Stimulated activated CD4-positive, alpha-beta T cell treated with anti-CD3 and anti-CD28 coated beads, Interleukin-4, amount 100 ng/mL, for 4 hours (primary cell): ENCODE measurements at regions not wholly inside any gene's neighbourhood (a gene's known extent, or its start where the extent isn't known, plus 50 kb on each side); places are given as distances from the start of the nearest gene placed in this dataset.

Experiments used
- DNase-seq, 2 experiments: peaks; one replicate each; pipeline ENCODE4 v3.0.0-alpha.2; 2020

DNA sequence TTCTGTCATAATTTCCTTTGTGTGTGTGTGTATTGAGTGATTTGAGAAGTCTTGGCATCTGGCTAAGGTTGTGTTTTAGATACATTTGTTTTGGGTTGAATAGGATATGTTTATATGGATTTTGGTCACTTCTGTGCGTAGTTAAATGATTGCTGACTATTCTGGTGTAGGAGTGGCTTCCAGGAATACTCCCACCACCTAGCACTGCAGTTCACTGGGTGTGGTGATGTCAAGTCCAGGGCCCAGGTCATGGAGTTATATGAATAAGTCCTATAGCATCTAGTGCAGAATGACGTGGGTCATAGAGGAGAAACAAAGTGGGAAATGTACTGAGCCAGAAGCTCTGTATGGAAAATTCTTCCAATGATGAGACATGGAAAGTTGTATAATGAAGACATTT lies 465.4 kb upstream of the CCL2 start:
- no peak for DNase-seq

GRCh38 chr17:33797181-33797580 lies 457.9 kb upstream of the CCL2 start:
- no peak for DNase-seq

GRCh38 chr17:33798308-33798707 lies 456.8 kb upstream of the CCL2 start:
- no peak for DNase-seq

DNA sequence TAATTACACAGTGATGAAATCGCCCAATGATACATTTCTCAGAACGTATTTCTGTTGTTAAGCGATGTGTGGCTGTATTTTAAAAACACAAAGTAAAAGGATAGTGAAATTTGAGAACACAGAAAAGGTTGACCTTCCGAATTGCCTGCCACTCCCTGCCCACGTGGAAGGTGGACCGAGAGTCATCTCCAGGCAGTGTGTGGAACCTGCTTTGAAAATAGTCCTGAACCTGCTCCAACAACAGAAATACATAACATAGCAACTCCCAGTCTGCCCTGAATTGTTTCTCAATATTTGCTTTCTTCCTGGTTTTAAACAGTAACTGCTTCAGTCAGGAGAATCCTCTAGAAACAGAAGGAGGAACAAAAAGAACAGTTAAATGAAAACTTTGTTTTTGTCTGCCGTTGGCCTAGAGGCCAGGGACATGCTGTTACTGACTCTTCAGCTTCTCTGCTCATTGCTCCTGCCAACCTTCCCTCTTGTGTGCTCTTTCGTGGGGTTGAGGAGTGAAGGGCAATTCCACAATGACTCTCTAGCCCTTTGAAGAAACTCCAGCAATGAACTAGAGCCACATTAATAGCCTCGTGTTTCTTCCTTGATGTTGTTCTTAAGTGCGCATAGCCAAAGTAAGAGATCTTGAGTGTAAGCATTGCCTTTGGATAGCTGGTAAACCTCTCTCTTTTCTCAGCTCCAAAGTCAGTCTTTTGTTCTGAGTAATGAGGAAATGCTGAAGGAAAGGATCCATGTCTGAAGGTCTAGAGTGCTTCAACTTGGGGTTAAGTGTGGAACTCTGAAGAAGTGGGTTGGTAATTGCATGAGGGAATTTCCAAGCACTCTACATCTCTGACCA lies 452.5 kb upstream of the CCL2 start:
- no peak for DNase-seq

GRCh38 chr17:33803199-33803685 lies 451.8 kb upstream of the CCL2 start:
- no peak for DNase-seq

- no peak for DNase-seq
Observed at GRCh38 chr17:33803686-33804085, 451.4 kb upstream of the CCL2 start.

GRCh38 chr17:33804401-33804800 lies 450.7 kb upstream of the CCL2 start:
- DNase-seq, result no peak

- no peak for DNase-seq
Observed at GRCh38 chr17:33806631-33807030, 448.5 kb upstream of the CCL2 start.

GRCh38 chr17:33809748-33810147 lies 445.3 kb upstream of the CCL2 start:
- no peak for DNase-seq

DNA sequence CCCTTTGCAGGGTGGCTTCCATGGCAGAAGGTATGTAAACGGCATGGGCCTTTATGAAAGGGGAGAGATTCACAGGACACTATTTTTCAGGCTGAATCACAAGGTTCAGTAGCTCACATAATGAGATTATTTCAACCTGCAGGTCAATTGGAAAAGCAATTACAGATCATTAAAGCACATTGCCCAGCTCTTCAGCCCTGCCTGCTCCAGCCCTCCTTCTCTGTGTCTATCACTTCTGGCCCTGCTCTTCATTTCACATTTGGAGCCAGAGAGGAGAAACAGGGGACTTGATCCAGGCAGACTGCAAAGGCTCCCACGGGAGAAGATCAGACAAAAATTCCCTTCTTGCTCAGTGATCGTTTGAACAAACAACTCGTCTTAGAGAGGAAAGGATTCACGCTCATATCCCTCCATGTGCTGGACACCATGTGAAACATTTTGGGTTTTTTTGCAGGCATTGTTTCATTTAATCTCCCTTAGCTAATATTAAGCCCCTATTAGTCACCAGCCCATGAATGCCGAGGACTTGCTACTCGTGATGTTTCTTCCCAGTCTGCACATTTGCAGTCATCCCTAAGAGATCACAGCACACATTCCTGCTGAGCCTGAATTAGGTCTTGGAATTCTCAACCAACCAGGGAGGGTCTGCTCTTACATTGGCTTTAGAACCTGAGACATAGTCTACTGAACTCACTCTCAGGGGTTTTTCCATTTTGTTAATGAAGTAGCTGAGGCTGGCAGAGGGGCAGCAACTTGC lies 443.9 kb upstream of the CCL2 start:
- no peak for DNase-seq

GRCh38 chr17:33811984-33812577 lies 443.0 kb upstream of the CCL2 start:
- DNase-seq, result no peak

DNA sequence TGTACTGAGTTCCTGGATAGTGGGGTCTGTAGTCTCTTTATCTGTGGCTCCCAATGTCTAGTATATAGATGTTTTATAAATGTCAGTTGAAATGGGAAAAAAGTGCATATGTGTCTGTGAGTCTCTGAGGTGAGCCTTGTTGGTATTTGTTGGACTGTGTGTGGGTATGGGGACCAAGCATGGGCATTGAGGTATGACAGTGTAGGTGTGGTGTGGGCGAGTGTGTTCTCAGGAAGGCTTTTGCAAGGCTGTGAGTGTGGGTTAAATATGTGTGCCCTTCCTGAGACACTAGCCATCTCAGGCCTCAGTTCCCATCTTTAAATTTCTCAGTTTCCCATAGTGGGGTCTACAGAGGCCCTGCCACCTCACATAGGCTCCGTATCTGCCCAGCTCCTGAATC lies 440.2 kb upstream of the CCL2 start:
- DNase-seq, result no peak

GRCh38 chr17:33816036-33816435 lies 439.0 kb upstream of the CCL2 start:
- DNase-seq, result no peak

- DNase-seq, result no peak
Observed at GRCh38 chr17:33816842-33817617, 438.1 kb upstream of the CCL2 start.

DNA sequence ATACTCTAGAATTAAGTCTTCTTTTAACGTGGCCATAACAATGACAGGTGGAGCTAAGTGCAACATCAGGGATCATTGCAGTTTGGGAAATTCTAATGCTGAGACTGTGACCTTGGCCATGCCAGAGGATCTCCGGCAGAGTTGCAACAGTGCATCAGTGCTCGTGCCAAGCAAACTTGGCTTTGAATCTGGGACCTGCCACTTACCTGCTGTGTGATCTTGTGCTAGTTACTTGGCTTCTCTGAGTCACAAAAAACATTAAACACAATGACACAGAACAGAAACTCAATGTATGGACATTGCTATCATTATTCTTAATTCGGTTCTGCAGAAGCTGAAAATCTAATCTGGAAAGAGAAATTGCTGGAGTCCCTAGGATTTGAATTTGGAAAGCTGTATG lies 435.5 kb upstream of the CCL2 start:
- no peak for DNase-seq

DNA sequence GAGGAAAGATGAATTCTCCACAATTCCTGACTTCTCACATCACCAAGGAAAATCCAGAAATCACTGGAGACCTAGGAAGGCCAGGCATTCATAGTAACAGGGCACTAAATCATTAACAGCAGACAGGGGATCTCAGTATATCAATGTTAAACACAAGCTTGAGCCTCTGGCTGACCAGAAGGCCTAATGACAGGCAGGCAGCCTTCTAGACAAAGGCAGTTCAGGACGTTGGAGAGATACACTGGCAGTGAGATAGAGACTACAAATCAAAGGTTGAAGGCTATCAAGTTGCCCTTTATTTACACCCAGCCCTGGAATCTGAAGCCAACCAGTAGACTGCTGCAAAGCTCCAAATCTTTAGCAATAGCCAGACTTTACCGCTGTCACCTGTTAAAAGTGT lies 422.8 kb upstream of the CCL2 start:
- DNase-seq, result no peak

- DNase-seq, result no peak
Observed at GRCh38 chr17:33837281-33837680, 417.8 kb upstream of the CCL2 start.

DNA sequence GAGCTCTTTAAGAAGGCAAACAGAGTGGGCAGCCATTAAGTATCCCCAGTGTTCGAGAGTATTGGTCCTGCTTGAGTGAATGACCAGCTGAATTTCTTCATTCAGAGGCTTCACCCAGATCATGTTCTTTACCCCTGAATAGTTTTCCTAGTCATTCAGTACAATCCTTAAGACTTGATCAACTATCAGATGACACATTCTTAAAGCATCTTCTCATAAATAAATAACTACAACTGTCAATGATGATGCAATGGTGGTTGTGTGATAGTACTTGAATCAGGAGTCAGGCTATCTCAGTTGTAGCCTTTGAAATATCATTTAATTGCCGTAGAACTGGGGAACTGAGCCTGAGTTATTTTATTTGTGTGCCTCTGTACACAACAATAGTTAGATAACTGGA lies 416.8 kb upstream of the CCL2 start:
- no peak for DNase-seq

GRCh38 chr17:33847900-33848299 lies 407.2 kb upstream of the CCL2 start:
- no peak for DNase-seq

DNA sequence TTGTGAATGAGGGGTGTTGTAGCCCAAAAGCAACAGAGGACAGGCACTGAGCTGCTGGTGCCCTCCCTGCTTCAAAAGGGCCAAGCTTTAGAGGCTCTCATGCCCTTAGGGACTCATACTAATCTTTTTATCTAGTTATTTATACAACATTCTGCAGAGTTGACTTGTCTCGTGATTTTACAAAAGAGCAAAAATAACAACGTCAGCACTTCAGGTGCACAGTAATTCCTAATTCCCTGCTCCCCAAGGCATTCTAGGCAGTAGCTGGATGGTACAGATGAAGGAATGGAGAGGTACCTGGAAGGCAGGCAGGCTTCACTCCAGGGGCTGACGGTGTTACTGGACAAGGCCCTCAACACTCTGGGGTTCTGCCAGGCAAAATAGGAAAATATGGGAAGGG lies 406.7 kb upstream of the CCL2 start:
- DNase-seq, result no peak

DNA sequence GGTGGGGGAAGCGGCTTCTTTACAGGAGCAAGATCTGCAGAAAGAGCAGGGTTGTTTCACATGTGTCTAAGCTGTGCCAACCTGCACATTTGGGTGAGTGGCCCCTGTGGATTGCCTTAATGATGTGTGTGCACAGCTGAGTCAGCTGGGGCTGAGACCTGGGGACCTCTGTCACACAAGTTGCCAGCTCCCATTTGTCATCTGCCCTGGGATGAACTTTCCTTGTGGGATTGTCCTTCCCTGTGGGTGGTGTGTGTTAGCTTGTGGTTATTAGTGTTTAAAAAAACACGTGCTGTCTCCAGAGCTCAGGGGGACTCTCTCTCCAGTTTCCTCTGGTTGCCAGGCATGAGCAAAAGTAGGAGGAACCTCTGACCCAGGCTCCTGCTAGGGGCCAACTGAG lies 400.5 kb upstream of the CCL2 start:
- DNase-seq, result no peak

DNA sequence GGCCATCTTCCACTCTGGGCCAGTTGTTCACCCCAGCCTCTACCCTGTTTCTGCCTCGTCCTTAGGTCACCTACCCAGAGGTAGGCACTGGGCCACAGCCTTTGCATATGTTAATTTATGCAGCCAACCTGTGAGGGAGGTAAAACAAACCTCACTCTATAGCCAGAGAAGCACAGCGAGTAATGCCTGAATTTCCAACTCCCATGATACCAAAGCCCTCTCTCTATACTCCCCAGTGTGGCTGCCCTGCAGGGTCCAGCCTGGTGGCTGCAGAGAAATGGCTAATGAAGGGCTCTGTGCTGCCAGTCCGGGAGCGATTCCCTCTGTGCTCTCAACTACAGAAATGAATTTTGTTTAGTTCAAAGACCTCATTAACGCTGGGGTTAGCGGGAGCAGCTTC lies 397.0 kb upstream of the CCL2 start:
- DNase-seq, result no peak

DNA sequence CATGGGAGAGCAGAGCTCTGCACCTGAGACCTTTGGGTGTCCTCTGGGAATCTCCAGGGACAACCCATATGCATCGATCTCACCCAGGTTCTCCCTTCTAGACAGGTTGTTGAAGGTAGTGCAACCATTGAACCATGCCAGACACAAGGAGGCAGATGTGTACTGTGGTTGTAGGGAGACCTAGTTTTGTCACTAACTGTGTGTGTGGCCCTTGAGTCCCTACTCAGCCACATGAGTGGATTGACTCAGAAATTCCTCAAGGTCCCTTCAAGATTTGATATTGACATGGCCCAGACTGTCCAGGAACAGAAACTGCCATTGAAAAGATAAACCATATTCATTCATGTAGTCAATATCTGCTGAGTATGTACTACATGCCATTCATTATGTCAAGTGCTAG lies 396.4 kb upstream of the CCL2 start:
- no peak for DNase-seq
